GF-D8 (cell line): ENCODE measurements at regions not wholly inside any gene's neighbourhood (a gene's known extent, or its start where the extent isn't known, plus 50 kb on each side); places are given as distances from the start of the nearest gene placed in this dataset.
"Not testable (repeated sequence)": the region's sequence is repeated elsewhere in the genome, so short reads cannot be mapped to it uniquely, and the experiment has no call there.

Experiments used
- DNase-seq: peaks from one replicate; lab custom pipeline; 2025; lab: John Stamatoyannopoulos, UW

DNA sequence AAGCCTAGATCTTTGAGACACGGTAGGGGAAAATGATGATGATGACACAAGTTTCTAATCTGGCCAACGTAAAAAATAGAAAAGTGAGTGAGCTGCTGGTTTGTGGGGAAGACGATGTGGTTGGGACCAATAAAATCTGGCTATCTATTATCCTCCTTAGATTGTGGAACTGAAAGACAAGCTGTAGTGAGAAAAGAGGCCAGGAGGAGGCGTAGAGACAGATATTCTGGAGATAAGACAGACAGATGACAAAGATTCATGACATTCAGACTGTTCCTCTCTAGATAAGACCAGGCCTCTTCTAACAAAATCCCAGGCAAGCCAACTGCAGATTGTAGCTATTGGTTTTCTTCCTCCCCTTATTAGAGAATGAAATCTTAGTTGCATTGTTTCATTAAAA, 376.3 kb upstream of the UBE2E3 start:
- DNase-seq = no peak

DNA sequence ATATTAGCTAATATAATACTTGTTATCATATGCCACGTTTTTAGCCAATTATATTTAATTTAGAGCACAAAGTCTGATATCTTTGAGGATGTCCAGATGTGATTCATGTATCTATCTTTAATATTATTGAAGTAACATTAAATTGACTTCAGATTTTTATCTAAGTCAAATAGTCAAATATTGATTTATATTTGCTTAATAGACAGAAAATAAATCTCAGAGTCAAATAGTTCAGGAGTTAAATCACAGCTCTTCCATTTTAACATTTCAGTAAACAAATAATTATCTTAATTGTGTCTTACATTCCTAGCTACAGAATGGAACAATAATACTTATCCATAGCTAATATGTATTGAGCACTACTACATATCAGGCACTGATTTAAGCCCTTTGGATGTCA, 379.4 kb upstream of the UBE2E3 start:
- no peak for DNase-seq

DNA sequence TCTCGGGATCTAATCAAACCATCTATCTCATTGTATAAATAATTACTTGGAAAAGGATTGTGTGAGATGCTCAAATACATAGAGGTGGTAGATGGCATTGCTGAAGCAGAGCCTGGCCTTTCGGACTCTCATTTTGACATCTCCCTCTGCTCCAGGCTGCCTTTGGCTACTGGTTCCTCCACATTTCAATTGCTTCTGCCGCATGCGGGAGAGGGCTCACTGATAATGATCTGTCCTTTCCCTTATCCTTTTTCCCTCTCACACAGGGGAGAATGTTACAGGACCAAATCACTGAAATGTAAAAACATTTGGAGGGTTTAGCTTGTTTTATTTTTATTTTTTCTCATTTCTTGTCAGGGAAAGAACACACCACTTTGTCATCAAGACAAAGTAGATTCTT, 380.6 kb upstream of the UBE2E3 start:
- DNase-seq = no peak

GRCh38 chr2:180597179-180597578, 383.2 kb upstream of the UBE2E3 start:
- no peak for DNase-seq

GRCh38 chr2:180596453-180596852, 384.0 kb upstream of the UBE2E3 start:
- DNase-seq = no peak

DNA sequence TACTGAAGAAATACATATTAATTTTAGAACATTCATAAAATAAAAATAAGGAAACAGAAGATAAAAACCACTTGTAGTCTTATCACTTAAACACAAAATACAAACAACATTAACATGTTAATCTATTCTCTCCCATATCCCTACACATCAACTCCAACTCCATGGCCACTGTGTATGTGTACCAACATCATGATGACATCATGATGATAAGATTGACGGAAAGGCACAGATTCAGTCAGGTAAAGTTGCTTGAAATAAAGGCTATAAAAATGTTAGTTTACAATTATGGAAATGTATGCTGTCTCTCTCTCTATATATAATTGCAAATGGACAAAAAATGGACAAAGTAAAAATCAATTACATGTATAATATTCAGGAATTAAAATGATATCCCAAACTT, 388.5 kb upstream of the UBE2E3 start:
- no peak for DNase-seq

- not testable (repeated sequence) for DNase-seq
Measured at GRCh38 chr2:180591093-180591781, 389.2 kb upstream of the UBE2E3 start.

DNA sequence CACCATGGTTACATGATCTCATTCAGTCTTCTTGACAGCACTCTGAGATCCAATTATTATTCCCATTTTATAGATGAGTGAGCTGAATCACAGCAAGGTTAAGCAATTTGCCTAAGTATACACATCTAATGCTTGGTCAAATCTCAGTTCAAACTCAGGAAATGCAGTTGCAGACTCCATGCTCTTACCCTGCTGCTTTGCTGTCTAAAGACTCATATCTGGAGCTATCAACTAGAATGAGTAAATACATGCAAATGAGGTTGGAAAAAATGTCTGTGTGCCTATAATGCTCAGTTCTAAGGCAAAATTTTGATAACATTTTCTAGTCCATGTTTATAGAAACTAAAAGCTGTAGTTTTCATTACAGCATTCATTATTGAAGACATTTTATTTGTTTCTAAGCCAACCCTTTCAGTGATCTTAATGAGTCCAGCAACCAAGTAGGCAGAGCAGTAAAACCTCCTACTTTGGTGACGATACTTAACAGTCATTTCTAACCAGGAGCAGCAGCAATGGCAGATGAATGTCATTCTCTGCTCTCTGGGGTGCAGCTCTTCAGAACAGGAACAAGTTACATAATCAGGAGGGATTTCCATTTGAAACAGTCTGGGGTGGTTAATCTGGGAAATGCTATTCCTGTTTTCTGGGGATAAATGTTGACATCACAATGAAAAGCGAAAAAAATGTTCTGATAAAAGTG, 396.8 kb upstream of the UBE2E3 start:
- DNase-seq = no peak

GRCh38 chr2:180579388-180579787, 401.0 kb upstream of the UBE2E3 start:
- DNase-seq = no peak

- DNase-seq = no peak
Measured at GRCh38 chr2:180578441-180578840, 402.0 kb upstream of the UBE2E3 start.

- DNase-seq = no peak
Measured at GRCh38 chr2:180577567-180577966, 402.8 kb upstream of the UBE2E3 start.

GRCh38 chr2:180573951-180574350, 406.5 kb upstream of the UBE2E3 start:
- no peak for DNase-seq

DNA sequence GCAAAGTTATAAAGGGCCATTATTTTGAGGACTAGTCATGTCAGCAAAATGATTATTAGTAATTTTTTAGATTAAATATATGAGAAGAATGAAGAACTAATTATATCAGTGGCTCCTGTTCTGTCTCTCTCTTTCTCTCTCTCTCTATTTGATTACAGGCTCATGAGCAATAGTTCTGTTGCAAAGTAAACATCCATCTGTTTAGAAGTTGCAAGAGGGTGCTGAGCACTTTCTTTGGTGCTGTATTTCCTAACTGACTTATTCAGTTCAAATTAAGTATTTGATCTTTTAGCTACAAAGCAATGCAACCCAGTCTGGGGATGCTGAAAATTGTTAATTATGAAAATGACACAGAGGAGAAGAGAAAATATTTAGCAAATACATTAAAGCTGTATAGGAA, 408.1 kb upstream of the UBE2E3 start:
- no peak for DNase-seq

- no peak for DNase-seq
Measured at GRCh38 chr2:180571559-180571958, 408.8 kb upstream of the UBE2E3 start.

- no peak for DNase-seq
Measured at GRCh38 chr2:180570864-180571263, 409.5 kb upstream of the UBE2E3 start.

- DNase-seq = no peak
Measured at GRCh38 chr2:180564051-180564450, 416.4 kb upstream of the UBE2E3 start.

- DNase-seq = no peak
Measured at GRCh38 chr2:180562378-180562777, 418.0 kb upstream of the UBE2E3 start.

DNA sequence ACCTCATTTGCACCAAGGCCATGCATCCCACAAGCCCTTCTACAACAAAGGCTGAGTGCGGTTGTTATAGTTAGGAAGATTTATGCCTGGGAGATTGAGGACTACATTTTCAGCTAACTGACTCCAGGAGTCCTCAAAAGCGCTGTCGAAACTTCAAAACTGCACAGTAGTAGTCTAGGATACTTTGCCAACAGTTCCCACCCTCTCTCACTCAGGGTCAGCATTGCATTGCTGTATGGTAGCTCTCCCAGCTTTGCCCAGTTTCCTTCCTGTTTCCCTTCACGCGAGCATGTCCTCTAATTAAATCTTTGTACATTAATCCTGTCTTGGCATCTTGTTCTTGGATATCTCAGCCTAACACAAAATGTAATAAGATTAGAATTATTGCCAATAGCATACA, 420.6 kb upstream of the UBE2E3 start:
- DNase-seq = no peak

- no peak for DNase-seq
Measured at GRCh38 chr2:180559038-180559437, 421.4 kb upstream of the UBE2E3 start.

DNA sequence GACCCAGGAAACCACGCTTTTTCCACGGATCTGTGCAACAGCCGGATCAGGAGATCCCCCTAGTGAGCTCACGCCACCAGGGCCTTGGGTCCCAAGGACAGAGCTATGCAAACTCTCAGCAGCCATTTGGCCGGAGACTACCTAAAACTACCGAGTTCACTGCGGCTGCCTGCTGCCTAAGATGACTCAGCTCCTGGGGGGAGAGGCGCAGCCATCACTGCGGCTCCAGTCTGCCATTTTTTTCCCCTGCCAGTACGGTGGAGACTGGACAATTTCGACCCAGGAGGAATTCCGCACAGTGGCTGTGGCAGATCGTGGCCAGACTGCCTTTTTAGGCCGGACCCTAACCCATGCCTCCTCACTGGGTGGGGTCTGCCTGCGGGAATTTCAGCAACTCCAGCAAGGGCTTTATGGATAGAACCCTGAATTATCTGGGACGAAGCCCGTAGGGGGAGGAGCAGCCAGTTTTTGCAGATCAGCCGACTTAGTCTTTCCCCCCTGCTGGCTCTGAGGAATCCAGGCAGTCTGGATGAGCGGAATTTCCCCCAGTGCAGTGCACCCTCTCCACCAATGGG, 424.9 kb upstream of the UBE2E3 start:
- DNase-seq = no peak

DNA sequence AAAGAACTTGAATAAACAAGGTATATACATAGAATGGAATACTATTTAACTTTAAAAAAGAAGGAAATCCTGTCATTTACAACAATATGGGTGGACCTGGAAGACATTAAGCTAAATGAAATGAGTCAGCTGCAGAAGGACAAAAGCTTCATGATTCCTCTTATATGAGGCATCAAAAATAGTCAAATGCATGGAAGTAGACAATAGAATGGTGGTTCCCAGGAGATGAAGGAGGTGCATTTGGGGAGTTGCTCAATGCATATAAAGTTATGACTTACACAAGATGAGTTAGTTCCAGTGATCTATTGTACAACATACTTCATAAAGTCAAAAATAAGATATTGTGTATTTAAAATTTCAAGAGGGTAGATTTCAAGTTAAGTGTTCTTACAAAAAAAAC, 426.1 kb upstream of the UBE2E3 start:
- DNase-seq = no peak

DNA sequence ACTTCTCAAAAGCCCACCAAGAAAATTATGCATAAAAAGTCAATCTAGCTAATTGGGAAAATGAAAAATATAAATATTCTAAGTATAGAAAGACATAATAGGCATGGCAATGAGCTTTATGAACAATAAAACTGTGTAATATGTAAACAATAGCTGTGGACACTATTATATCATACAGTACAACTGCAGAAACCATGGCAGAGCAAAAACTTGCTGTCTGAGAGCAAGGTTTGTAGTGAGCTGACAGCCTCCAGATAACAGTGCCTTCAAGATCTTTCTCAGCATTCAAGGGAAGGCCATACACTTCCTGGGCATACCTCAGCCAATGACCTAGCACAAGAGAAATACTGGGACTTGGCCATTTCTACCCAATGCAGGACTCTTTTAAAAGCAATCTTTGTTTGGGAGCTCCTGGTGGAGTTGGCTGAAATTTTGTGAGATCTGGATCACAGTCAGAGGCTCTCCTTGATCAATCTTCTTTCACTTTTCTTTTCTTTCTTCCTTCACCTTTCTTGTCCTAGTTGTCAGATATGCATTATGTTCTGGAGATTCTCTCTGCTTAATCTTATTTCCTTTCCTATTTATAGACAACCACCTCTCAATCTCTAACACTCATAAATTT, 427.2 kb upstream of the UBE2E3 start:
- no peak for DNase-seq

- DNase-seq = no peak
Measured at GRCh38 chr2:180542511-180542910, 437.9 kb upstream of the UBE2E3 start.
